HepG2 (cell line): ENCODE measurements at regions not wholly inside any gene's neighbourhood (a gene's known extent, or its start where the extent isn't known, plus 50 kb on each side); places are given as distances from the start of the nearest gene placed in this dataset.

Experiments used
- BCLAF1 ChIP-seq: fragments of 450-650 bp; IDR thresholded peaks from 2 replicates; pipeline ENCODE4 v1.6.1; 2017; ENCODE audit warnings: mild to moderate bottlenecking
- BRCA1 ChIP-seq: sonication (generic); formaldehyde crosslinking; IDR thresholded peaks from 2 replicates; pipeline ENCODE4 v1.4.0; 2020; ENCODE audit warnings: missing genetic modification reagents
- CTCF ChIP-seq: sonication (generic); formaldehyde crosslinking; IDR thresholded peaks from 2 replicates; pipeline ENCODE4 v1.5.0; 2020; ENCODE audit warnings: mild to moderate bottlenecking, missing genetic modification reagents, moderate library complexity
- EP300 ChIP-seq, 3 experiments: sonication (generic) in 1 of 3; formaldehyde crosslinking in 1 of 3; IDR thresholded peaks; 2 replicates each; pipeline versions ENCODE4 v1.5.1 to v1.6.1; 2011 to 2020; ENCODE audit warnings: low read depth in 2 of 3, low read length in 2 of 3, borderline replicate concordance in 1 of 3, improper control_type of control experiment in 1 of 3, mild to moderate bottlenecking in 1 of 3, missing genetic modification reagents in 1 of 3, moderate library complexity in 1 of 3
- RFX1 ChIP-seq: fragments of 450-650 bp; IDR thresholded peaks from 2 replicates; pipeline ENCODE4 v1.6.1; 2017
- SNAI1 ChIP-seq: sonication (generic); formaldehyde crosslinking; IDR thresholded peaks from 2 replicates; pipeline ENCODE4 v1.5.0; 2020; ENCODE audit warnings: mild to moderate bottlenecking, missing genetic modification reagents, borderline replicate concordance
- SP4 ChIP-seq: sonication (generic); formaldehyde crosslinking; IDR thresholded peaks from 2 replicates; pipeline ENCODE4 v1.8.1; 2023; ENCODE audit warnings: mild to moderate bottlenecking, missing genetic modification reagents
- ZNF331 ChIP-seq: sonication (generic); formaldehyde crosslinking; IDR thresholded peaks from 2 replicates; pipeline ENCODE4 v1.4.0; 2020; ENCODE audit warnings: missing genetic modification reagents
- ZNF670 ChIP-seq: sonication (generic); formaldehyde crosslinking; IDR thresholded peaks from 2 replicates; pipeline ENCODE4 v1.8.0; 2022; ENCODE audit warnings: mild to moderate bottlenecking, missing genetic modification reagents, borderline replicate concordance

GRCh38 chr13:111999352-111999751 lies 67.6 kb upstream of the SOX1 start:
- TF ChIP-seq RFX1 = no peak
- TF ChIP-seq BCLAF1 = no peak
- TF ChIP-seq SP4 (CRISPR knock-in tag) = no peak
- TF ChIP-seq ZNF670 (CRISPR knock-in tag) = no peak
- TF ChIP-seq BRCA1 = no peak
- no peak for TF ChIP-seq SNAI1 (CRISPR knock-in tag)
- TF ChIP-seq ZNF331 (CRISPR knock-in tag) = no peak
- TF ChIP-seq EP300 (IDR thresholded peaks at IDR 0.05; ENCODE audit: low read depth in 2 of 2, low read length in 2 of 2) = no peak
- TF ChIP-seq EP300 (CRISPR knock-in tag; IDR thresholded peaks at IDR 0.05; ENCODE audit: borderline replicate concordance) = no peak
- no peak for TF ChIP-seq CTCF
